Trophoblast cell (in vitro differentiated cells and primary cell): ENCODE measurements at regions not wholly inside any gene's neighbourhood (a gene's known extent, or its start where the extent isn't known, plus 50 kb on each side); places are given as distances from the start of the nearest gene placed in this dataset.

Experiments
- DNase-seq, 2 donors: peaks; one replicate each; pipeline ENCODE4 v3.0.0-alpha.2; 2016
- H2AFZ ChIP-seq: 2 replicates; pipeline ENCODE4 v1.6.1; 2013; ENCODE audit warnings: low read length, moderate library complexity, mild to moderate bottlenecking; ENCODE audit not compliant: insufficient read depth, poor library complexity
- H2AK5ac ChIP-seq: 2 replicates; pipeline ENCODE4 v1.6.1; 2013; ENCODE audit warnings: mild to moderate bottlenecking, low read length
- H2BK120ac ChIP-seq: 2 replicates; pipeline ENCODE4 v1.6.1; 2013; ENCODE audit warnings: low read length, mild to moderate bottlenecking, moderate library complexity; ENCODE audit not compliant: insufficient read depth, poor library complexity
- H2BK12ac ChIP-seq: 2 replicates; pipeline ENCODE4 v1.6.1; 2013; ENCODE audit warnings: mild to moderate bottlenecking, low read length, moderate library complexity
- H2BK5ac ChIP-seq: 2 replicates; pipeline ENCODE4 v1.6.1; 2013; ENCODE audit warnings: low read length, low read depth, moderate library complexity, mild to moderate bottlenecking; ENCODE audit not compliant: poor library complexity
- H3K14ac ChIP-seq: 2 replicates; pipeline ENCODE4 v1.6.1; 2013; ENCODE audit warnings: mild to moderate bottlenecking, low read length
- H3K18ac ChIP-seq: 2 replicates; pipeline ENCODE4 v1.6.1; 2013; ENCODE audit warnings: mild to moderate bottlenecking, low read length
- H3K23ac ChIP-seq: 2 replicates; pipeline ENCODE4 v1.6.1; 2013; ENCODE audit warnings: low read length
- H3K27ac ChIP-seq: 2 replicates; pipeline ENCODE4 v1.5.1; 2013; ENCODE audit warnings: low read depth, mild to moderate bottlenecking, inconsistent platforms, low read length, moderate library complexity
- H3K27me3 ChIP-seq: 2 replicates; pipeline ENCODE4 v1.6.1; 2013; ENCODE audit warnings: inconsistent platforms, mild to moderate bottlenecking, low read length, moderate library complexity; ENCODE audit not compliant: insufficient read depth
- H3K36me3 ChIP-seq, 2 experiments: 1 replicate in 1 of 2; 2 replicates in 1 of 2; pipeline ENCODE4 v1.6.1; 2013; ENCODE audit warnings: low read length in 2 of 2, mild to moderate bottlenecking in 2 of 2, moderate library complexity in 1 of 2; ENCODE audit not compliant: insufficient read depth in 2 of 2, control insufficient read depth in 1 of 2
- H3K4ac ChIP-seq: 2 replicates; pipeline ENCODE4 v1.6.1; 2013; ENCODE audit warnings: low read depth, mild to moderate bottlenecking, low read length, moderate library complexity
- H3K4me1 ChIP-seq, 2 experiments: 1 replicate in 1 of 2; 2 replicates in 1 of 2; pipeline ENCODE4 v1.6.1; 2013; ENCODE audit warnings: low read length in 2 of 2, mild to moderate bottlenecking in 2 of 2, moderate library complexity in 1 of 2; ENCODE audit not compliant: insufficient read depth in 2 of 2, control insufficient read depth in 1 of 2
- H3K4me2 ChIP-seq: 2 replicates; pipeline ENCODE4 v1.6.1; 2013; ENCODE audit warnings: inconsistent platforms, mild to moderate bottlenecking, low read length, moderate library complexity
- H3K4me3 ChIP-seq: 2 replicates; pipeline ENCODE4 v1.5.1; 2013; ENCODE audit warnings: mild to moderate bottlenecking, low read depth, low read length, inconsistent platforms
- H3K79me1 ChIP-seq: one replicate; pipeline ENCODE4 v1.6.1; 2013; ENCODE audit warnings: low read length
- H3K79me2 ChIP-seq: 2 replicates; pipeline ENCODE4 v1.6.1; 2013; ENCODE audit warnings: low read length, mild to moderate bottlenecking; ENCODE audit not compliant: control insufficient read depth, insufficient read depth, poor library complexity
- H3K9ac ChIP-seq: 2 replicates; pipeline ENCODE4 v1.6.1; 2013; ENCODE audit warnings: mild to moderate bottlenecking, low read length
- H3K9me3 ChIP-seq: 2 replicates; pipeline ENCODE4 v1.6.1; 2013; ENCODE audit warnings: low read depth, mild to moderate bottlenecking, control low read depth, inconsistent platforms, low read length; ENCODE audit not compliant: insufficient read depth
- H4K12ac ChIP-seq: 2 replicates; pipeline ENCODE4 v1.6.1; 2013; ENCODE audit warnings: low read depth, mild to moderate bottlenecking, low read length, moderate library complexity
- H4K8ac ChIP-seq: 2 replicates; pipeline ENCODE4 v1.6.1; 2013; ENCODE audit warnings: low read depth, mild to moderate bottlenecking, low read length, moderate library complexity
- H4K91ac ChIP-seq: one replicate; pipeline ENCODE4 v1.6.1; 2013; ENCODE audit warnings: low read depth, mild to moderate bottlenecking, low read length, moderate library complexity
- WGBS: extraction: QIAGEN DNeasy Blood & Tissue Kit; methylation state at CpG from one replicate; pipeline ENCODE4 v1.1.7; 2013; ENCODE audit warnings: missing lambda C conversion rate; ENCODE audit not compliant: insufficient read length, insufficient coverage; ENCODE audit errors: extremely low coverage; 5-methylcytosine and 5-hydroxymethylcytosine counted together

DNA sequence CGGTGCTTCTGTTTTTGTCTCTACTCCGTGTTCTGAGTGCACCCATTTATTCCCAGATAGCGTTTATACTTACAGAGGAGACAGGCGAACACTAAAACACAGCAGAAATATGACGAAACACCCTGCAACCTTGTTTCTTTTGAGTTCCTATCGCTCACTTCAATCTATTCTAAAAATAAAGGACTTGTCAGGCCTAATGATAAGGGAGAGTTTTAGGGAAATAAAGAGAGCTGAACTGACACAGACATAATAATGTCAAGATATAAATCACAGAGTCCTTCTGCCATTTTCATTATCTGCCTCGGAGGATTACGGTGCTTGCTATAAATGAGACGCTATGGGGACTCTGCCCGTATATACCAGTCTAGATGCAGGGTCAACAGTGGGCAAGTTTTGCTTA, 659.7 kb upstream of the SALL3 start:
- Histone ChIP-seq H3K4ac (no peak overlapping the region), H2AK5ac (no peak overlapping the region), H3K18ac (no peak overlapping the region), H4K91ac (no peak overlapping the region), H2BK5ac (no peak overlapping the region), H3K23ac (no peak overlapping the region), H3K4me1 (no peaks in the 10 kb centered on the region), H3K27me3 (no peaks in the 10 kb centered on the region), H3K4me2 (no peak overlapping the region), H3K79me2 (no peaks in the 10 kb centered on the region), H4K8ac (no peak overlapping the region), H3K27ac (no peak overlapping the region), H4K12ac (no peak overlapping the region), H3K9me3 (no peaks in the 10 kb centered on the region), H2BK12ac (no peak overlapping the region), H3K4me3 (no peak overlapping the region), H3K14ac (no peak overlapping the region), H3K9ac (no peak overlapping the region), H2BK120ac (no peak overlapping the region), H2AFZ (no peak overlapping the region), H3K79me1 (no peaks in the 10 kb centered on the region), H3K36me3 (no peaks in the 10 kb centered on the region)
- no CpG with 5 or more reads among the region's 10 CpGs for WGBS
- DNase-seq: no peak

DNA sequence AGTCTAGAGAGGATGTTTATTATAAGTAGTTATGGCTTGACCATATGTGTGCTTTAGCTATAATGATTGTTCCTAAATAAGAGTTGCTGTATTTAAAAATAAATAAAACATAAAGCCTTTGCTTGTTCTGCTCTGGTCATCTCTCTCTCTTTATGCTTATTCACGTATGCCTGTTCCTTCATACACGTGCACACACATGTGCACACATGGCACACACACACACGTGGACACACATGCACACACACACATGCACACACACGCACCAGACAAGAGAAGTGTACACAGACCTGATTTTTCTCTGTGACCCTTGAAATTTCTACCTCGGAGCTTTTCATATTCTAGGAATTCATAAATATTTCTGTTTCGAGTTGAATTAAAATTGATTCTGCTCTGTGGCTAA, 658.2 kb upstream of the SALL3 start:
- Histone ChIP-seq H3K4me3 (no peak overlapping the region), H3K9ac (no peak overlapping the region), H4K12ac (no peak overlapping the region), H3K23ac (no peak overlapping the region), H2BK12ac (no peak overlapping the region), H4K8ac (no peak overlapping the region), H2BK120ac (no peak overlapping the region), H3K4me1 (no peaks in the 10 kb centered on the region), H3K79me1 (no peaks in the 10 kb centered on the region), H3K27me3 (no peaks in the 10 kb centered on the region), H3K27ac (no peak overlapping the region), H2AFZ (no peak overlapping the region), H3K14ac (no peak overlapping the region), H3K79me2 (no peaks in the 10 kb centered on the region), H3K36me3 (no peaks in the 10 kb centered on the region), H2BK5ac (no peak overlapping the region), H2AK5ac (no peak overlapping the region), H4K91ac (no peak overlapping the region), H3K18ac (no peak overlapping the region), H3K4ac (no peak overlapping the region), H3K9me3 (peaks cover under 1% of the 10 kb centered on the region), H3K4me2 (no peak overlapping the region)
- no CpG with 5 or more reads among the region's 6 CpGs for WGBS
- no peak for DNase-seq

DNA sequence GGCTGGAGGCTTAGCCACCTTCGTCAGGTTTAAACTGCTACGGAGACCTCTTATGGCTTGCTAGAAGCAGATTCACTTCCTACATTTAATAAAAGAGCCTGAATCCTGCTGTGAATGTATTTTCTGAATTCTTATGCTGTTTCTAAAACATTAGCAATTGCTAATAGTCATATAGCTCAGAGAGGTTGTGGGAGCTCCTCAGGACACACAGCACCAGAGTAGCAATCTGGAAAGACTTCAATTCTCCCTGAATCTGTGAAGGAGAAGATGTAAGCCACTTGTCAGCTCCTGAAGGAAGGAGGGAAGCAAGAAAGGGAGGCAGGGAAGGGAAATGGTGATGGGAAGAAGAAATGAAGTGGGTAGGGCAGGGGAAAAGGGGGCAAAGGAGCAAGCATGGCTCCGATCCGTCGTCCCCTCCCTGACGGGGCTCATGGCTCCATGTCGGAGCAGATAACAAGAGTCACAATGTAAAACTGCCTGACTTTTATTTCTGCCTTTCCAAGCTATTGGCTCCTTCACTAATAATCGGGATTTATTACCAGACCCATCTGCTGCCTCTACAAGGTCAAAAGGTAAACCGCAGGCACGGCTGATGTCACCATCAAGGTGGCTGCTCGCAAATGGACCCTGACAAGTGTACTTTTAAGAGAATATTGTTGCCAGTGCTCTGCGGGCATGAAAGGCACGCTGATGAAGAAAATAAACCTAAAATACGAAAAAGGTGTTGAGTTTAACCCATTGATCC, 656.0 kb upstream of the SALL3 start:
- Histone ChIP-seq H4K12ac (no peak overlapping the region), H3K14ac (no peak overlapping the region), H3K4me3 (no peak overlapping the region), H2BK120ac (no peak overlapping the region), H2AFZ (no peak overlapping the region), H3K4me2 (no peak overlapping the region), H3K9me3 (peaks cover 2% of the 10 kb centered on the region), H2BK12ac (no peak overlapping the region), H4K91ac (no peak overlapping the region), H3K18ac (no peak overlapping the region), H3K79me2 (no peaks in the 10 kb centered on the region), H4K8ac (no peak overlapping the region), H3K4me1 (no peaks in the 10 kb centered on the region), H3K27me3 (no peaks in the 10 kb centered on the region), H2BK5ac (no peak overlapping the region), H3K9ac (no peak overlapping the region), H2AK5ac (no peak overlapping the region), H3K4ac (no peak overlapping the region), H3K36me3 (no peaks in the 10 kb centered on the region), H3K79me1 (no peaks in the 10 kb centered on the region), H3K23ac (no peak overlapping the region), H3K27ac (no peak overlapping the region)
- no CpG with 5 or more reads among the region's 14 CpGs for WGBS
- no peak for DNase-seq

DNA sequence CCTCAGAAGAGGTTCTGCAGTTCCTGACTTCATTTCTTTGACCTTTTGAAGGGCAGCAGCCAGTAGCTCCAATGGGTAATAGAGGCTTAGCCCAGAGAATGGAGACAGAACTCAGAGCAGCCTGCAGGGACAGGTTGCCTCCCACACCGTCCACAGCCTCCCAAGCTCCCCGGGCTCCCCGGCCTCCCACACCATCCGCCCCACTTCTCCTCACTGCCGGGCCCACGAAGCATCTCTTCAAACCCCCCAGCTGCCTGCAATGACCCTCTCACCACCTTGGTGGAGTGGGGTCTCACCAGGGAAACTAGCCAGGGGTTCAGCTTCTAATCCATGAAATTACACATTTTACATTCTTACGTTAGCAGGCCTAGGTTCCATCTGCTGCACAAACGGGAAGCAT, 652.0 kb upstream of the SALL3 start:
- no peak overlapping the region for H2AFZ ChIP-seq
- no peaks in the 10 kb centered on the region for H3K4me1 ChIP-seq
- no peak overlapping the region for H3K4me2 ChIP-seq

More for the DNA sequence above, 652.0 kb upstream of the SALL3 start:
- no peak overlapping the region for H3K4ac ChIP-seq
- H4K91ac ChIP-seq: no peak overlapping the region
- no peak overlapping the region for H2BK5ac ChIP-seq
- H3K79me1 ChIP-seq: no peaks in the 10 kb centered on the region
- H2BK120ac ChIP-seq: no peak overlapping the region
- no peaks in the 10 kb centered on the region for H3K27me3 ChIP-seq
- H3K9ac ChIP-seq: no peak overlapping the region
- no peak overlapping the region for H3K27ac ChIP-seq
- H4K12ac ChIP-seq: no peak overlapping the region
- H2BK12ac ChIP-seq: no peak overlapping the region
- no peak overlapping the region for H3K4me3 ChIP-seq
- H3K23ac ChIP-seq: no peak overlapping the region
- WGBS: no CpG with 5 or more reads among the region's 8 CpGs
- H3K79me2 ChIP-seq: no peaks in the 10 kb centered on the region
- no peak overlapping the region for H4K8ac ChIP-seq
- H3K18ac ChIP-seq: no peak overlapping the region
- no peak for DNase-seq
- H2AK5ac ChIP-seq: no peak overlapping the region
- no peak overlapping the region for H3K14ac ChIP-seq
- peaks cover 2% of the 10 kb centered on the region for H3K9me3 ChIP-seq
- H3K36me3 ChIP-seq: no peaks in the 10 kb centered on the region
